Thoracic aorta (tissue), 2 donors: ENCODE measurements at regions not wholly inside any gene's neighbourhood (a gene's known extent, or its start where the extent isn't known, plus 50 kb on each side); places are given as distances from the start of the nearest gene placed in this dataset.

ENCODE experiments used
- ATAC-seq: fragments of 150-250 bp; one replicate; pipeline ENCODE4 v1.8.0; 2017; ENCODE audit warnings: low read depth; ENCODE audit not compliant: insufficient number of reproducible peaks, low FRiP score
- DNase-seq: peaks from one replicate; pipeline ENCODE4 v3.0.0-alpha.2; 2020; ENCODE audit warnings: low spot score
- H3K27ac ChIP-seq, 2 donors: fragments of 200-600 bp; sonication (generic); 1 replicate in 1 of 2; 2 replicates in 1 of 2; pipeline ENCODE4 v1.5.1; 2016; ENCODE audit warnings: mild to moderate bottlenecking in 2 of 2, moderate library complexity in 2 of 2
- H3K27me3 ChIP-seq: fragments of 200-600 bp; sonication (generic); replicated peaks from 2 replicates; pipeline ENCODE4 v1.6.0; 2016; ENCODE audit warnings: mild to moderate bottlenecking; ENCODE audit not compliant: insufficient read depth
- H3K36me3 ChIP-seq: fragments of 200-600 bp; sonication (generic); one replicate; pipeline ENCODE4 v1.5.1; 2016
- H3K4me1 ChIP-seq, 2 donors: fragments of 200-600 bp; sonication (generic); 1 replicate in 1 of 2; 2 replicates in 1 of 2; pipeline versions ENCODE4 v1.5.1 to v1.6.0; 2016; ENCODE audit warnings: low read depth in 2 of 2, mild to moderate bottlenecking in 1 of 2; ENCODE audit not compliant: control insufficient read depth in 1 of 2
- H3K4me3 ChIP-seq: fragments of 200-600 bp; sonication (generic); 2 replicates; pipeline ENCODE4 v1.5.1; 2016; ENCODE audit warnings: mild to moderate bottlenecking
- H3K9me3 ChIP-seq: fragments of 200-600 bp; sonication (generic); 2 replicates; pipeline ENCODE4 v1.5.1; 2016
- CTCF ChIP-seq: fragments of 200-600 bp; sonication (generic); IDR thresholded peaks from one replicate; pipeline ENCODE4 v1.5.1; 2019; ENCODE audit warnings: antibody characterized with exemption

- H3K36me3 ChIP-seq: no peaks in the 10 kb centered on the region
- no peaks in the 10 kb centered on the region for H3K4me1 ChIP-seq
- no peak for TF ChIP-seq CTCF
- H3K27me3 ChIP-seq: no peaks in the 10 kb centered on the region
- DNase-seq (no peak), ATAC-seq (no peak)
- H3K9me3 ChIP-seq: no peaks in the 10 kb centered on the region
- H3K27ac ChIP-seq: no peak overlapping the region
- H3K4me3 ChIP-seq: no peak overlapping the region
Observed at GRCh38 chr3:117150628-117151027, 441.0 kb downstream of the TUSC7 start.

GRCh38 chr3:117160176-117160575 lies 450.6 kb downstream of the TUSC7 start:
- DNase-seq: no peak
- H3K27me3 ChIP-seq: no peaks in the 10 kb centered on the region
- H3K9me3 ChIP-seq: no peaks in the 10 kb centered on the region
- no peaks in the 10 kb centered on the region for H3K36me3 ChIP-seq
- no peak overlapping the region for H3K27ac ChIP-seq
- no peak overlapping the region for H3K4me3 ChIP-seq
- no peak for TF ChIP-seq CTCF
- no peak for ATAC-seq
- no peaks in the 10 kb centered on the region for H3K4me1 ChIP-seq

GRCh38 chr3:117161816-117162215 lies 452.2 kb downstream of the TUSC7 start:
- DNase-seq (no peak), ATAC-seq (no peak)
- no peaks in the 10 kb centered on the region for H3K36me3 ChIP-seq
- H3K4me3 ChIP-seq: no peak overlapping the region
- H3K27ac ChIP-seq: no peak overlapping the region
- H3K27me3 ChIP-seq: no peaks in the 10 kb centered on the region
- H3K4me1 ChIP-seq: no peaks in the 10 kb centered on the region
- TF ChIP-seq CTCF: no peak
- no peaks in the 10 kb centered on the region for H3K9me3 ChIP-seq

- H3K4me3 ChIP-seq: no peak overlapping the region
- DNase-seq (no peak), ATAC-seq (no peak)
- H3K9me3 ChIP-seq: no peaks in the 10 kb centered on the region
- no peaks in the 10 kb centered on the region for H3K36me3 ChIP-seq
- H3K27ac ChIP-seq: no peak overlapping the region
- no peak for TF ChIP-seq CTCF
- H3K4me1 ChIP-seq: no peaks in the 10 kb centered on the region
- no peaks in the 10 kb centered on the region for H3K27me3 ChIP-seq
Observed at GRCh38 chr3:117165176-117165575, 455.6 kb downstream of the TUSC7 start.

- H3K27ac ChIP-seq: no peak overlapping the region
Observed at GRCh38 chr3:117165601-117166051, 456.0 kb downstream of the TUSC7 start.

More at GRCh38 chr3:117165601-117166051, 456.0 kb downstream of the TUSC7 start:
- no peak for DNase-seq
- Histone ChIP-seq H3K36me3 (no peaks in the 10 kb centered on the region), H3K27me3 (no peaks in the 10 kb centered on the region), H3K9me3 (no peaks in the 10 kb centered on the region), H3K4me3 (no peak overlapping the region), H3K4me1 (no peaks in the 10 kb centered on the region)
- ATAC-seq: no peak
- no peak for TF ChIP-seq CTCF
